Activated CD4-positive, CD25-positive, alpha-beta regulatory T cell treated with anti-CD3 and anti-CD28 coated beads, Interleukin-2, amount 50 U/mL, for 24 hours (primary cell): ENCODE measurements at regions not wholly inside any gene's neighbourhood (a gene's known extent, or its start where the extent isn't known, plus 50 kb on each side); places are given as distances from the start of the nearest gene placed in this dataset.

Source experiments
- ATAC-seq, 2 donors: fragments of 150-1000 bp; cut with Tn5 transposase; one replicate each; pipeline ENCODE4 v1.10.0; 2021; ENCODE audit warnings: mild to moderate bottlenecking in 1 of 2, moderate library complexity in 1 of 2

DNA sequence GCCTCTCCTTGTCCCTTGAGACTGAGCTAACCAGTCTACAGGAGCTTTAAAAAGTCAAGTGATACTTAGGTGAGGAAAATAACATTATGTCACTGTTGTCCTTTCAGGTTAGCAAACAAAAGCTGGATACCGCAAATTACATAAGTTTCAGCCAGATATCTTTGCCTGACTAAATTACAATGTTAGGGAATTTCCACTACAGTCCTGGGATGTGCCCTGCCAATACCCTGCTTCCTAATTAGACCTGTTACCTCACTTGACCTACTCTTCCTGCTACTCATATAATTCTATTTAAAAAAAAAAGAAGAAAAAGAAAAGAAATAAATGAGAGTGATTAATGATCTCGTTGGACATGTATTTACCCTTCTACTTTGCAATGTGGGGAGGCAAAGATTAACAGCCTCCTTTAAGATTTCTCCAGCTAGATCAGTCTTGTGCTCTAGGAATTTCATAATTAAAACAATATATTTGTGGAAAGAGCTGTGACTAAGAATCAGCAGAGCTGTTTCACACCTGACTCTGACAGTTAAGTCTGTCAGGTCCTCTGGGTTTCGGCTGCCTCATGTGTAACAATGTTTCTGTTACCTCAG, 318.9 kb downstream of the HDGFL1 start:
- ATAC-seq = no peak

GRCh38 chr6:22891934-22892333, 322.6 kb downstream of the HDGFL1 start:
- ATAC-seq = no peak

- ATAC-seq = no peak
Observed at GRCh38 chr6:22892452-22892851, 323.1 kb downstream of the HDGFL1 start.

GRCh38 chr6:22896696-22897095, 327.3 kb downstream of the HDGFL1 start:
- no peak for ATAC-seq

DNA sequence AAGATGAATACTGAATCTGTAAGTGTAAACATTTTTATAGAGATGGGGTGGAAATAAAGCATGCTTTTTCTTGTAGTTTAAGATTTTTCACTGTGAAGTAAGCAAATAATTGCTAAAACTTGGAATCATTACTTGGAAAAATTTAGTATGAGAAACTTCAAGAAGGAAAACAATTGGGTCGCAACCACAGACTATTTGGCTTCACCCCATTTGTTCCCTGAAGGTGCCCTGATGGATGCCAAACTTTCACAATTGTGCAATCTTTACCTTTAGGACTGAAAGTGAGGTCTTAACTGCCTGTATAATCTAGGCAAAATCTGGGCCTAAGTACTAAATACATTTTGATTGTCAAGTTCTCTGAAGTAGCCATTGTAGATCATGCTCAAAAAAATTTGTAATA, 330.1 kb downstream of the HDGFL1 start:
- ATAC-seq = no peak

DNA sequence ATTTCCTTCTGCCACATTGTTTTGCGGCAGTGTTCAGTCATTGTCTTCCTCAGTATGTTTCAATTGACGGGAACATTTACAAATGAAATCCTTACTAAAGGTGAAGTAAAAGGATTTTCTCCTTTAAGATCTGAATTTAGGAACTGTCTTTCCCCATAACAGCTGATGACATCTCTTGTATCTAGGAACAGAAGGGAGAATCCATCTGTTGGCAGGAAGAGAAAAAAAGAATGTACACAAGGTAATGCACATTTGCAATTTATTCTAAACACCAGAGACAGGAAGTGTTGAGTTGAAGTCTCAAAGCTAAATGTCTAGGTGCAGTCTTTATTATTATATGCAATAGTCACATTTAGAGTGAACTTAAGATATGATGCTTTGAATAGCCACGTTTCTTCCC, 334.5 kb downstream of the HDGFL1 start:
- no peak for ATAC-seq

DNA sequence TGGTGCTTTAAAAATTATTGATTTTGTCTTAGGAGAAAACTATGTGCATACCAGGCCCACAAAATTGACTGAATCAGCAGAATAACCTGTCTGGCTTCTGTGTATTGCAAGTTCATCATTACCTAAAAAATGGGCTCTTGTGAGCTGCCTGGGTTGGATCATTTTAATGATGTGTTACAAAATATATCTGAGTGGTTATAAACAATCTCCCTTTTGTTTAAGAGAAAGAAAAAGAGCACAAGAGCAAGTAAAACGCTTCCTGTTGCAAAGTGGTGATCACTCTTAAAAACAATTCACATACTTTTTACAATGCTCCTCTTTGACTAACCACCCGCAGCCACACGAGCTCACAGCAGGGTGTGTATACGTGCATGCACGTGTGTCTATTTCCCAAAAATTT, 335.1 kb downstream of the HDGFL1 start:
- no peak for ATAC-seq

GRCh38 chr6:22906091-22906549, 336.8 kb downstream of the HDGFL1 start:
- ATAC-seq = no peak

DNA sequence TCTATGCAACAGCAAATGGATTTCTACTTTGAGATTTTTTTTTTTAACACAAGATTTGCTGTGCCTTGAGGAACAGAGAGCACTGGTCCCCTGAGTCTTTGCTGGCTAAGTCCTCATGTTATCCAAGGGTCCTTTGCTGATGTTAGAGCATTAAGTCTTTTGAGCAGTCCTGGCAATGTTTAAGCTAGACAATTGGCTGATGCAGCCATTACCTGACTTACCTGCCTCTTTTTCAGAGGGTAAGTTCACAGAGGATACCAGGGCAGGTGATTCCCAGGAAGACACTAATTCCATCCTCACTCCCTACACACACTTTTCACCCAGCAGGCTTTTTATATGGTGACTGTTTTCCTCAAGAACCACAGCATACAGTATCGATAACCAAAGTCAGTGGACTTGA, 337.7 kb downstream of the HDGFL1 start:
- no peak for ATAC-seq

GRCh38 chr6:22910370-22910769, 341.0 kb downstream of the HDGFL1 start:
- no peak for ATAC-seq

DNA sequence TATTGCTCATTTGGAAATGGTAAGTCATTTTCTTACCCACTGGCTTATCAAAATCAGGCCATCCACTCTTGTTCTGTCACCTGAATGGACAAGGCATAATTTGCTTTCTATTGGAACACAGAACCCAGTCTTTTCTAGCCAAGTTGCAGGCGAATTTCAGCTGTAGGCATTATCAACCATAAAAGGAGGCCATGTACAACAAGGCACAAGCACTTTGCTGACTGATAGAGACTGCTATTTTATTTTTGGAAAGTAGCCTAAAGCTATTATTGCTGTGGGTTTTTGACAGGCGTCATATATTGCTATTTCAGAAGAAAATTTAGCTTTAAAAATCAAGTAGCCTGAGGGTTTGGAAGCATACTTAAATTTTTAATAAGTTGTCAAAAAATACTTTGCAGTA, 344.2 kb downstream of the HDGFL1 start:
- ATAC-seq = no peak

DNA sequence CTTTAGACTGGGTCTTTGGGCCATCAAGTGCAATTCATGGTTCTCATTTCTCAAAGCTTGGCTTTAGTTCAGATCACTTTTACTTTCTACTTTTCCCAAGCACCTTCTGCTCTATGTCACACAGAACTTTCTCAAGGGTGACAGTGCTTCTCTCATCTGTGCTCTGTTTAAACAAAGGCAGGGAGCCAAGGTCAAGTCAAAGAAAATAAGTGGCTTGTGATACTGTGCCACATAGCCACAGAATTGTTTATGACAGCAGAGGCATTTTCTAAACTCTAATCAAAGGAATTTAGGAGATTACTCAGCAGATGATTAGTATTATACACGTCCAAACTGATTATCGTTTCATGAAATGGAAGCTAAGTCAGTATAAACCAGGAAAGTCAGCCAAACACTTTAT, 348.0 kb downstream of the HDGFL1 start:
- ATAC-seq = no peak

DNA sequence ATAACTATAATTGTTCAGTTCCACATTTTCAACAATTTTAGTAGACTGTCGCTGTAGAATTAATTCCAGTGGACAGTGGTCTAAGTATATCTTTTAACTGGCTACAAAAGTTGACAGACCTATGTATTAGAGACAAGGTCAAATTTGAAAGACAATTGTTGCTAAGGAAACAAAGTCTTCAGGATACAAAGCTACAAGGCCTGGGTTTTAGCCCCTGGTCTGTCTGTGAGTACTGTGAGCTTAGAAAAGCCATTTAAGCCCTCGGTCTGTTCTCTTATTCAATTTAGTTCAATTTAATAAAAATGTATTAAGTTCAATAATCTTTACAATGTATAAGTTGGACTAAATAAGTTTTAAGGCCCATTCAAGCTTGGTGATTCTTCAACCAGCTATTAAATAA, 352.5 kb downstream of the HDGFL1 start:
- no peak for ATAC-seq

GRCh38 chr6:22925304-22925835, 356.0 kb downstream of the HDGFL1 start:
- ATAC-seq = no peak

DNA sequence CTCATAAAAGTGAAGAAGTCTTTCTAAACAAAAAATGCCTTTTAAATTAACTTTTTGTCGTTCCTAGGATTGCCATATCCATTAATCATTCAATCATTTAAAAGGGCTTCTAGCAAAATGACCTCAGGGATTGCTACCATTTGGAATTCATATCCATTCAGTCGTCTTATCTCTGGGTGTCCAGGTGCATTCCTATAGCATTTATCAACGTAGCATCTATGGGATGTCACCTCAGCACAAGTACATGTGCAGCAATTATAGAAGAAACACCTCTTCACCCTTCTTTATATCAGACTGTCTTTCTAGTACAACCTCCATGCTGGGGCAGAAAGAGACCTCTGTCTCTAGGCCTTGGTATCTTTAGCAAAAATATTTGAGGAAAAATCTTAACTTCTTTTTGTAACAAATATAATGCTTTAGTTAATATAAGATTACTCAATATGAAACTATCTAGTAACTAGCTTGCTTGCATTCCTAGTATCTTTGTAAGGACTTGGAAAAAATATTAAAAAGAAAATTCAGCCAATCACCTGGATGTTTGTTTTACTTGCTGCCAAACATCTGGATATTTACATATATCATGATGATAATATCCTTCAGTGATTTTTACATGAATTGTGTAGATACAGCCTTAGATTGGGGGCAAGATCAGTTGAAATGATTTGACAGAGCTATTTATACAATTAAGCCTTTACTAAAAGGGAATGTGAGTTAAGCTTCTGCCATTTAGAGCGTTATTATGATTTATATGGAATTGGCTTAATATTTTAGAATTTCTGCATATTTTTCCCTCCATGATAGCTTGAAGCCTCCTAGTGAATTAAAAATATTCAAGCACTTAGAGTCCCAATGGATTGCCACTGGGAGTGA, 356.8 kb downstream of the HDGFL1 start:
- ATAC-seq = no peak

DNA sequence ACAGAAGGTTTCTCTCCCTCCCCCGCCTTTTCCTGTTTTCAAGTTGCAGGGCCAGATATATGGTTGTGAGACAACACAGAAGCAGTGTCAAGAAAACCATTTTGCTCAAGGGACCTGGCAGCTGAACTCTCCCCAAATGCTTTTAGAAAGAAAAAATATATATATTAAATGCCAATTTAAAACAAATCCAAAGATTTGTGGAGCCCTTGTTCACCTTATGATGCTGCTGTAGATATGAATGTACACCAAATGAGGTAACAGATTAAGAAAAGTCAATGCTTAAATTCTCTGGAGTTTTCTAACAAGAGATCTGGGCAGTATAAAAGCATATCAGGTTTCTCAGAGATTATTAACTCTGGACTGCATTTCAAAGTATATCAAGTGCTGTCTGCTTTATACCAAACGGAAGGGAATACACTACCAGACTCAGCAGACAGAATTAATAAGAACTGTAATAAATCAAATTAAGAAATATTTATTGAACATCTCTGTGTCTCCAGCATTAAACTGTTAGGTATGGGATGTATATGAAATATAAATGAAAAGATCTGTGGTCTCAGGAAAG, 357.5 kb downstream of the HDGFL1 start:
- ATAC-seq = no peak

GRCh38 chr6:22928775-22929174, 359.4 kb downstream of the HDGFL1 start:
- ATAC-seq = no peak

DNA sequence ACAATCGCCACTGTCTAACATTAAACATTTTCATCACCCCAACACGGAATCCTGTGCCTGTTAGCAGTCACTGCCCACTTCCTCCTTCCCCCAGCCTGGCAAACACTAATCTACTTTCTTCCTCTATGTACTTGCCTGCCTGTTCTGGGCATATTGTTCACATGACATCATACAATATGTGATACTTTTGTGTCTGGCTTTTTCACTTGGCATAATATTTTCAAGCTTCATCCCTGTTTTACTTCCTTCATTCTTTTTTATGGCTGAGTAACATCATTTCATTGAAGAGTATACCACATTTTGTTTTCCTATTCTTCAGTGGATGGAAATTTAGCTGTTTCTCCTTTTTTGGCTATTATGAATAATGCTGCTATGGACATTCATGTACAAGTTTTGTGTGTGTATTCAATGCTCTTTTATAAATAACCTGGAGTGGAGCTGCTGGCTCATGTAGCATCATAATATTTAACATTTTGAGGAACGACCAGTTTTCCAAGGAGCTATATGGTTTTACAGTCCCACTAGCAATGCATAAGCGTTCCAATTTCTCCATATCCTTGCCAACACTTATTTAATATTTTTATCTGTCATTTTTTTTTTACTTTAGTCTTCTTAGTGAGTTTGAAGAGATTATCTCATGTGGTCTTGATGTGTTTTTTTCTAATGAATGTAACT, 360.1 kb downstream of the HDGFL1 start:
- no peak for ATAC-seq

DNA sequence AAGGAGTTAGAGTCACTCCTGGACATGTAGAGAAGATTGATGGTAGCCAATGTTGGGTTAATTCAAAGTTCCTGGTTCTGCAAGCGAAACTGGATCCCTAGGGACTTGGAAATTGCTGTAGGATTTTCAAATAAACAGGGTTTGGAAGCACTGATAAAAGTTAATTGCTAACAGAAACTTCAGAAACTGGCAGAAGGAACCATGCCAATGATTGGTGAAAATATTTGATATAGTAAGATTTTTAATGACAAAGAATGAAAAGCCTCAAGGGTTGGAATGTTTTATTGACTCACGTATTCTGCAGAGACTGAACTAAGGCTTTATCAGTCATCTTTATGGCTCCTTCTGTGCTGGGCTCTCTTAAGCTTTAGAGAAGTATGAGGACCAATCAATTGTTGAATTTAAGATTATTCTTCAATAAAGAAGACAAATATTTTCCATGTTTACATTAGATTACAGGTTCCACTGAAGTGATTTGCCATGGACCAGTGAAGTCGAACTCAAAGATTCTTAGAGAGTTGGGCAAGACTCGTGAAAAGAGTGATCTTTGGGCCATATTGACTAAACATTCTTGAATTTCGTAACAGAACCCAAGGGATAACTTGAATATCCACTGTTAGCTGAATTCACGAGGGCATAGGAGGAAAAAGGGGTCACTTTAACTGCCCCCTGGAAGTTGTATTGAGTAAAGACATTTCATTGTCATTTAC, 371.4 kb downstream of the HDGFL1 start:
- ATAC-seq = no peak

GRCh38 chr6:22942403-22942802, 373.0 kb downstream of the HDGFL1 start:
- no peak for ATAC-seq

DNA sequence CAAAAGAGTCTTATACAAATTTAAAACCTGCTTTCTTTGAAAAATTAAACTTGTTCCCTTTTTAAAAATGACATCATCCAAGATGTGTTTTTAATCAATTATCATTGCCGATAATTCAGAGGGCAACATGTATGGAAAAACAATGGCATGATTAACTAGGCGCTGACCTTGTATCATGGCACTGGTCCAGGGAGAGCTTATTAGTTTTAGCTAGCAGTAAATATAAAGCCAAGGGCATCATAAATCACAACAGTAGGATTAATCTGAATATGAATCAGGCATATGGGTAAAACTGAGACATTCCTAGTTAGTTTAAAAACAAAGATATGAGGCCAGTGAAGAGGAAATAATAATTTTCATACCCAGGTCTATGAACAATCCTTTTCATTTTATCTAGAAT, 374.0 kb downstream of the HDGFL1 start:
- no peak for ATAC-seq

GRCh38 chr6:22949967-22950366, 380.6 kb downstream of the HDGFL1 start:
- no peak for ATAC-seq

GRCh38 chr6:22952097-22952496, 382.7 kb downstream of the HDGFL1 start:
- no peak for ATAC-seq
